DMS53 treated with DMSO at 0.1 percent for 48 hours (cell line): ENCODE measurements at regions not wholly inside any gene's neighbourhood (a gene's known extent, or its start where the extent isn't known, plus 50 kb on each side); places are given as distances from the start of the nearest gene placed in this dataset.
A peak's percentile ranks its signal among the peaks of the same experiment; 100 is the strongest.

ENCODE experiments used
- DNase-seq: peaks from one replicate; lab custom pipeline; 2025; ENCODE audit not compliant: unreplicated experiment; lab: John Stamatoyannopoulos, UW

GRCh38 chr2:150319085-150319484 lies 168.4 kb downstream of the RND3 start:
- DNase-seq = no peak

GRCh38 chr2:150312271-150312670 lies 175.2 kb downstream of the RND3 start:
- DNase-seq = no peak

GRCh38 chr2:150309311-150310080 lies 178.0 kb downstream of the RND3 start:
- no peak for DNase-seq

- DNase-seq = no peak
These were observed 180.2 kb downstream of the RND3 start for GRCh38 chr2:150307258-150307657.

- no peak for DNase-seq
These were observed 184.2 kb downstream of the RND3 start for GRCh38 chr2:150303281-150303680.

- no peak for DNase-seq
These were observed 188.7 kb downstream of the RND3 start for GRCh38 chr2:150298571-150299305.

- no peak for DNase-seq
These were observed 190.5 kb downstream of the RND3 start for GRCh38 chr2:150296770-150297546.

- DNase-seq = no peak
These were observed 191.9 kb downstream of the RND3 start for GRCh38 chr2:150295544-150295943.

- DNase-seq = no peak
These were observed 193.7 kb downstream of the RND3 start for GRCh38 chr2:150293771-150294170.

GRCh38 chr2:150292807-150293206 lies 194.7 kb downstream of the RND3 start:
- DNase-seq = no peak

- DNase-seq = no peak
These were observed 195.3 kb downstream of the RND3 start for GRCh38 chr2:150292192-150292591.

- DNase-seq = no peak
These were observed 200.6 kb downstream of the RND3 start for GRCh38 chr2:150286730-150287362.

- DNase-seq = no peak
These were observed 203.4 kb downstream of the RND3 start for GRCh38 chr2:150284116-150284515.

- DNase-seq = no peak
These were observed 204.6 kb downstream of the RND3 start for GRCh38 chr2:150282771-150283371.

- DNase-seq = no peak
These were observed 205.1 kb downstream of the RND3 start for GRCh38 chr2:150282357-150282756.

- DNase-seq = no peak
These were observed 207.2 kb downstream of the RND3 start for GRCh38 chr2:150280231-150280630.

GRCh38 chr2:150279686-150280085 lies 207.8 kb downstream of the RND3 start:
- no peak for DNase-seq

- DNase-seq = no peak
These were observed 210.7 kb downstream of the RND3 start for GRCh38 chr2:150276737-150277136.

GRCh38 chr2:150274108-150274507 lies 213.4 kb downstream of the RND3 start:
- DNase-seq = no peak

- DNase-seq = peak; percentile 3
These were observed 215.3 kb downstream of the RND3 start for GRCh38 chr2:150271952-150272802.
